ENCODE measurements at regions not wholly inside any gene's neighbourhood (a gene's known extent, or its start where the extent isn't known, plus 50 kb on each side); places are given as distances from the start of the nearest gene placed in this dataset.
"Not testable (repeated sequence)": the region's sequence is repeated elsewhere in the genome, so short reads cannot be mapped to it uniquely, and the experiment has no call there.

DNA sequence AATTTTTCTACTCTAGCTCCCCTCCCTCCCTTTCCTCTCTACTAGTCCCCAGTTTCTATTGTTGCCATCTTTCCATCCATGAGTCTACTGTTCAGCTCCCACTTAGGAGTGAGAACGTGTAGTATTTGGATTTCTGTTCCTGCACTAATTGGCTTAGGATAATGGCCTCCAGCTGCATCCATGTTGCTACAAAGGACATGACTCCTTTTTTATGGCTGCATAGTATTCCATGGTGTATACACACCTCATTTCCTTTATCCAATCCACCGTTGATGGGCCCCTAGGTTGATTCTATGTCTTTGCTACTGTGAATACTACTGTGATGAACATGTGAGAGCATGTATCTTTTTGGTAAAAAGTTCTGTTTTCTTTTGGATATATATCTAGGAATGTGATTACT is 138.9 kb upstream of the MSX2 start:
- peaks cover 0 to 1% (median 0%) of the 10 kb centered on the region in 5 donors for H3K4me1 ChIP-seq (ENCODE audit: control insufficient read depth in 5 of 5, insufficient read depth in 5 of 5, low read length in 5 of 5)
- DNase-seq, result no peak
- no peak for TF ChIP-seq CTCF (IDR thresholded peaks at IDR 0.05; ENCODE audit: control extremely low read depth, extremely low read depth)
- no peak overlapping the region for H3K9ac ChIP-seq (ENCODE audit: insufficient read depth in 1 of 2, low read length in 2 of 2)
- H3K9me3 ChIP-seq (ENCODE audit: control insufficient read depth in 4 of 4, insufficient read depth in 3 of 4, low read length in 3 of 4), result peaks cover 0 to 2% (median under 1%) of the 10 kb centered on the region in 4 donors
- WGBS, 2 donors, result 92 to 93% methylated on average over 2 of the region's 2 CpGs
- no peaks in the 10 kb centered on the region for H3K27me3 ChIP-seq (ENCODE audit: control insufficient read depth in 3 of 3, insufficient read depth in 3 of 3, low read length in 2 of 3)
- no peaks in the 10 kb centered on the region for H3K36me3 ChIP-seq (ENCODE audit: control insufficient read depth in 4 of 4, insufficient read depth in 4 of 4, low read length in 4 of 4)
- H3K27ac ChIP-seq (ENCODE audit: low read depth in 1 of 2, low read length in 1 of 2), result no peak overlapping the region
- ATAC-seq (ENCODE audit: insufficient read depth, low FRiP score), result no peak
- H3K4me3 ChIP-seq, result no peak overlapping the region

DNA sequence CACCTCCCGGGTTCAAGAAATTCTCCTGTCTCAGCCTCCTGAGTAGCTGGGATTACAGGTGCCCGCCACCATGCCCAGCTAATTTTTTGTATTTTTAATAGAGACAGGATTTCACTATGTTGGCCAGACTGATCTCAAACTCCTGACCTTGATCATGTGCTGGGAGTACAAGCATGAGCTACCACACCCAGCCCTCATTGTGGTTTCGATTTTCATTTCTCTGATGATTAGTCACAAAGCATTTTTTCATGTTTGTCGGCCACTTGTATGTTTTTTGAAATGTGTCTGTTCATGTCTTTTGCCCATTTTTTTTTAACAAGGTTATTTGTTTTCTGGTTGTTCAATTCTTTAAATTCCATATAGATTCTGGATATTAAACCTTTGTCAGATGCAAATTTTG is 138.2 kb upstream of the MSX2 start:
- H3K9ac ChIP-seq (ENCODE audit: insufficient read depth in 1 of 2, low read length in 2 of 2); ATAC-seq (ENCODE audit: insufficient read depth, low FRiP score); H3K9me3 ChIP-seq (ENCODE audit: control insufficient read depth in 4 of 4, insufficient read depth in 3 of 4, low read length in 3 of 4); H3K4me1 ChIP-seq (ENCODE audit: control insufficient read depth in 5 of 5, insufficient read depth in 5 of 5, low read length in 5 of 5); H3K27me3 ChIP-seq (ENCODE audit: control insufficient read depth in 3 of 3, insufficient read depth in 3 of 3, low read length in 2 of 3); DNase-seq; H3K4me3 ChIP-seq; H3K36me3 ChIP-seq (ENCODE audit: control insufficient read depth in 4 of 4, insufficient read depth in 4 of 4, low read length in 4 of 4); H3K27ac ChIP-seq (ENCODE audit: low read depth in 1 of 2, low read length in 1 of 2): not testable (repeated sequence)
- 73 to 89% methylated on average over 4 of the region's 4 CpGs for WGBS, 2 donors

- no peak for TF ChIP-seq CTCF (IDR thresholded peaks at IDR 0.05; ENCODE audit: control extremely low read depth, extremely low read depth)
- H3K27ac ChIP-seq (ENCODE audit: low read depth in 1 of 2, low read length in 1 of 2), result no peak overlapping the region
- no peaks in the 10 kb centered on the region for H3K36me3 ChIP-seq (ENCODE audit: control insufficient read depth in 4 of 4, insufficient read depth in 4 of 4, low read length in 4 of 4)
- H3K4me3 ChIP-seq, result no peak overlapping the region
- 88 to 90% methylated on average over 7 of the region's 7 CpGs for WGBS, 2 donors
- H3K9me3 ChIP-seq (ENCODE audit: control insufficient read depth in 4 of 4, insufficient read depth in 3 of 4, low read length in 3 of 4), result peaks cover 0 to 2% (median under 1%) of the 10 kb centered on the region in 4 donors
- H3K27me3 ChIP-seq (ENCODE audit: control insufficient read depth in 3 of 3, insufficient read depth in 3 of 3, low read length in 2 of 3), result no peaks in the 10 kb centered on the region
- H3K4me1 ChIP-seq (ENCODE audit: control insufficient read depth in 5 of 5, insufficient read depth in 5 of 5, low read length in 5 of 5), result no peaks in the 10 kb centered on the region
- DNase-seq (no peak), ATAC-seq (ENCODE audit: insufficient read depth, low FRiP score) (no peak)
- H3K9ac ChIP-seq (ENCODE audit: insufficient read depth in 1 of 2, low read length in 2 of 2), result no peak overlapping the region
Measured at GRCh38 chr5:174589011-174589410, 135.4 kb upstream of the MSX2 start.

DNA sequence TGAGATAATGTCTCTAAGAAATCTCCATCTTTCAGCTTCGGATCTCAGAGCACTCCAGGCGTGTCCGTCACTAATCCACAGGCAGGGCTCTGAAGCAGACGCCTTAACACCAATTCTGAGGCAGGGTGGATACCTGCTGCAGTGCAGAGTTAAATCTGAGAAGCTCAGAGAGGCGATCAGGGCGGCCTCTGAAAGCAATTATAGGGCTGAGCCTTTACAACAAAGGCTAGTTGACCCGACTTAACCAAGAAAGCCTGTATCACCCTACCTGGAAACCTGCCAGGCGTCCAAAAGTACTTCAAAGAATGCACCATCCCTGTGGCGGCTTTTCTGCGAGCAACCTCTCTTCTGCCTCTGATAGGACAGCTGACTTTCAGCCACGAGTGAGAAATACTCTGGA is 134.8 kb upstream of the MSX2 start:
- Histone ChIP-seq H3K27me3 (ENCODE audit: control insufficient read depth in 3 of 3, insufficient read depth in 3 of 3, low read length in 2 of 3) (no peaks in the 10 kb centered on the region), H3K9me3 (ENCODE audit: control insufficient read depth in 4 of 4, insufficient read depth in 3 of 4, low read length in 3 of 4) (peaks cover 0 to 2% (median under 1%) of the 10 kb centered on the region in 4 donors), H3K9ac (ENCODE audit: insufficient read depth in 1 of 2, low read length in 2 of 2) (no peak overlapping the region), H3K4me3 (no peak overlapping the region), H3K36me3 (ENCODE audit: control insufficient read depth in 4 of 4, insufficient read depth in 4 of 4, low read length in 4 of 4) (no peaks in the 10 kb centered on the region), H3K27ac (ENCODE audit: low read depth in 1 of 2, low read length in 1 of 2) (no peak overlapping the region), H3K4me1 (ENCODE audit: control insufficient read depth in 5 of 5, insufficient read depth in 5 of 5, low read length in 5 of 5) (no peaks in the 10 kb centered on the region)
- 55 to 57% methylated on average over 11 of the region's 11 CpGs for WGBS, 2 donors
- ATAC-seq (ENCODE audit: insufficient read depth, low FRiP score) (no peak), DNase-seq (peak in 1 of 3 donors; percentile 27)
- TF ChIP-seq CTCF (IDR thresholded peaks at IDR 0.05; ENCODE audit: control extremely low read depth, extremely low read depth), result no peak
